ENCODE measurements at regions not wholly inside any gene's neighbourhood (a gene's known extent, or its start where the extent isn't known, plus 50 kb on each side); places are given as distances from the start of the nearest gene placed in this dataset.

- Histone ChIP-seq H3K9me3 (ENCODE audit: low read length) (no peaks in the 10 kb centered on the region), H3K4me1 (ENCODE audit: insufficient read depth, low read length, severe bottlenecking) (no peaks in the 10 kb centered on the region), H3F3A (ENCODE audit: insufficient read depth, low read length) (no peaks in the 10 kb centered on the region), H3K27ac (ENCODE audit: low read depth, low read length, poor library complexity, severe bottlenecking) (no peak overlapping the region), H4K20me1 (ENCODE audit: insufficient read depth, low read length) (no peaks in the 10 kb centered on the region), H2AFZ (ENCODE audit: low read length) (no peak overlapping the region), H3K4me3 (ENCODE audit: low read depth, low read length, poor library complexity, severe bottlenecking) (no peak overlapping the region), H3K27me3 (ENCODE audit: insufficient read depth, low read length) (no peaks in the 10 kb centered on the region), H3K4me2 (ENCODE audit: low read length) (no peak overlapping the region), H3K9me2 (ENCODE audit: low read depth, low read length) (no peaks in the 10 kb centered on the region), H3K9ac (ENCODE audit: low read length) (no peak overlapping the region), H3K36me3 (ENCODE audit: insufficient read depth, low read length) (no peaks in the 10 kb centered on the region), H3K79me2 (ENCODE audit: insufficient read depth, low read length) (no peaks in the 10 kb centered on the region)
- no peak for TF ChIP-seq CTCF (IDR thresholded peaks at IDR 0.05; ENCODE audit: low read length)
- TF ChIP-seq EZH2 (IDR thresholded peaks at IDR 0.05; ENCODE audit: borderline replicate concordance, low read length), result no peak
Measured at GRCh38 chr22:22082960-22083359, 100.4 kb upstream of the TOP3B start.

- no peak overlapping the region for H2AFZ ChIP-seq (ENCODE audit: low read length)
- TF ChIP-seq CTCF (IDR thresholded peaks at IDR 0.05; ENCODE audit: low read length) (no peak), EZH2 (IDR thresholded peaks at IDR 0.05; ENCODE audit: borderline replicate concordance, low read length) (no peak)
Measured at GRCh38 chr22:22082229-22082835, 99.7 kb upstream of the TOP3B start.

DNA sequence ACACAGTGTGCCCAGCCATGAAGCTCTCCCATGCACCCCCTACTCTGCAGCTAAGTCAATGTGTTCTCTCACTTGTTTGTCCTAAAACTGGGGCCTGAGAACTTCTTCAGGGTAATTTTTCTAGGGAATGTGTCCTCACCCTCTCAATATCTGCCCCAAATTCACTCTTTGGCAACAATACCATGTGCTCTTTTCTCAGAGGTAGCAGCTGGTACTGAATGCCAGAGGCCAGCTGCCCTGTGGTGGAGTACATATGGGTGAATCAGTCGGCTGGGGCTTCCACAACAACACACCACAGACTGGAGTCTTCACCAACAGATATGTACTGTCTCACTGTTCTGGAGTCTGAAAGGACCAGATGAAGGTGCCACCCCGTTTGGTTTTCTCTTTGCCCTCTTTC is 97.7 kb upstream of the TOP3B start:
- no peaks in the 10 kb centered on the region for H3K9me2 ChIP-seq (ENCODE audit: low read depth, low read length)
- TF ChIP-seq CTCF (IDR thresholded peaks at IDR 0.05; ENCODE audit: low read length) (no peak), EZH2 (IDR thresholded peaks at IDR 0.05; ENCODE audit: borderline replicate concordance, low read length) (no peak)
- no peak overlapping the region for H3K27ac ChIP-seq (ENCODE audit: low read depth, low read length, poor library complexity, severe bottlenecking)
- no peaks in the 10 kb centered on the region for H3K4me1 ChIP-seq (ENCODE audit: insufficient read depth, low read length, severe bottlenecking)
- no peaks in the 10 kb centered on the region for H3K27me3 ChIP-seq (ENCODE audit: insufficient read depth, low read length)
- H3K4me2 ChIP-seq (ENCODE audit: low read length), result no peak overlapping the region
- H3F3A ChIP-seq (ENCODE audit: insufficient read depth, low read length), result no peaks in the 10 kb centered on the region
- no peaks in the 10 kb centered on the region for H4K20me1 ChIP-seq (ENCODE audit: insufficient read depth, low read length)
- no peaks in the 10 kb centered on the region for H3K9me3 ChIP-seq (ENCODE audit: low read length)
- H3K79me2 ChIP-seq (ENCODE audit: insufficient read depth, low read length), result no peaks in the 10 kb centered on the region
- no peaks in the 10 kb centered on the region for H3K36me3 ChIP-seq (ENCODE audit: insufficient read depth, low read length)
- H3K4me3 ChIP-seq (ENCODE audit: low read depth, low read length, poor library complexity, severe bottlenecking), result no peak overlapping the region
- no peak overlapping the region for H3K9ac ChIP-seq (ENCODE audit: low read length)
- no peak overlapping the region for H2AFZ ChIP-seq (ENCODE audit: low read length)

More at GRCh38 chr22:22082229-22082835, 99.7 kb upstream of the TOP3B start:
- no peaks in the 10 kb centered on the region for H3K27me3 ChIP-seq (ENCODE audit: insufficient read depth, low read length)
- no peaks in the 10 kb centered on the region for H3K79me2 ChIP-seq (ENCODE audit: insufficient read depth, low read length)
- H3K36me3 ChIP-seq (ENCODE audit: insufficient read depth, low read length), result no peaks in the 10 kb centered on the region
- H3K27ac ChIP-seq (ENCODE audit: low read depth, low read length, poor library complexity, severe bottlenecking), result no peak overlapping the region
- no peaks in the 10 kb centered on the region for H4K20me1 ChIP-seq (ENCODE audit: insufficient read depth, low read length)
- H3K4me3 ChIP-seq (ENCODE audit: low read depth, low read length, poor library complexity, severe bottlenecking), result no peak overlapping the region
- H3K9me2 ChIP-seq (ENCODE audit: low read depth, low read length), result no peaks in the 10 kb centered on the region
- H3K9me3 ChIP-seq (ENCODE audit: low read length), result no peaks in the 10 kb centered on the region
- no peak overlapping the region for H3K9ac ChIP-seq (ENCODE audit: low read length)
- H3F3A ChIP-seq (ENCODE audit: insufficient read depth, low read length), result no peaks in the 10 kb centered on the region
- H3K4me1 ChIP-seq (ENCODE audit: insufficient read depth, low read length, severe bottlenecking), result no peaks in the 10 kb centered on the region
- no peak overlapping the region for H3K4me2 ChIP-seq (ENCODE audit: low read length)

Data from OCI-LY1 (cell line).